GM13977 (cell line): ENCODE measurements at regions not wholly inside any gene's neighbourhood (a gene's known extent, or its start where the extent isn't known, plus 50 kb on each side); places are given as distances from the start of the nearest gene placed in this dataset.

Experiments
- DNase-seq: peaks from one replicate; pipeline ENCODE4 v3.0.0; 2012; ENCODE audit warnings: low spot score
- in situ Hi-C: fragments of 300-500 bp; cut with MboI; formaldehyde crosslinking; loops from one replicate; pipeline ENCODE4 v1.12.0; 2022; ENCODE audit warnings: low sequenced_read_pairs, low pct_unique_long_range_greater_than_20kb, mixed read lengths, inconsistent platforms; ENCODE audit not compliant: unreplicated experiment
- TF ChIP-seq, protein P1 (sequence below): IDR thresholded peaks from 2 replicates; pipeline ENCODE4 v1.5.1; 2012; ENCODE audit warnings: mild to moderate bottlenecking, control low read depth; ENCODE audit not compliant: insufficient read depth; ENCODE audit errors: extremely low read depth, missing control alignments

DNA sequence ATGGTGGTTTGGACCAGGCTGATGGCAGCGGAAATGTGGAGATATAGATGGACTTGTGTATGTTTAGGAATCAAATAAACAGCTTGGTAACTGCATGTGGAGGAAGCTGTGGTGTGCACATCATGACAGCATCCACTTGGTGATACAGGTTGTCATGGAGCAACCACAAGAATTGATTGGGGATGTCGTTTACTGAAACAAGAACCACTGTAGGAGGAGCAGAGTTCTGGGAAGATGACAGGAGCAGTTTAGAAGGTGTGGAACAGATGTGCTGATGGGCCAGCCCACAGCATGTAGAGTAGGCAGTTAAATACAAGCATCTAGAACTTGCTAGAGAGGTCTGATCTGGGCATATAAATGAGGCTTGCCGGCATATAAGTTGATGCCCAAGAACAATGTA is 152.4 kb upstream of the SERPINE2 start:
- in situ Hi-C loops = no loop called here
- TF ChIP-seq, protein P1, sequence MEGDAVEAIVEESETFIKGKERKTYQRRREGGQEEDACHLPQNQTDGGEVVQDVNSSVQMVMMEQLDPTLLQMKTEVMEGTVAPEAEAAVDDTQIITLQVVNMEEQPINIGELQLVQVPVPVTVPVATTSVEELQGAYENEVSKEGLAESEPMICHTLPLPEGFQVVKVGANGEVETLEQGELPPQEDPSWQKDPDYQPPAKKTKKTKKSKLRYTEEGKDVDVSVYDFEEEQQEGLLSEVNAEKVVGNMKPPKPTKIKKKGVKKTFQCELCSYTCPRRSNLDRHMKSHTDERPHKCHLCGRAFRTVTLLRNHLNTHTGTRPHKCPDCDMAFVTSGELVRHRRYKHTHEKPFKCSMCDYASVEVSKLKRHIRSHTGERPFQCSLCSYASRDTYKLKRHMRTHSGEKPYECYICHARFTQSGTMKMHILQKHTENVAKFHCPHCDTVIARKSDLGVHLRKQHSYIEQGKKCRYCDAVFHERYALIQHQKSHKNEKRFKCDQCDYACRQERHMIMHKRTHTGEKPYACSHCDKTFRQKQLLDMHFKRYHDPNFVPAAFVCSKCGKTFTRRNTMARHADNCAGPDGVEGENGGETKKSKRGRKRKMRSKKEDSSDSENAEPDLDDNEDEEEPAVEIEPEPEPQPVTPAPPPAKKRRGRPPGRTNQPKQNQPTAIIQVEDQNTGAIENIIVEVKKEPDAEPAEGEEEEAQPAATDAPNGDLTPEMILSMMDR = no peak
- no peak for DNase-seq

- TF ChIP-seq, protein P1 = no peak
- in situ Hi-C loops = no loop called here
- DNase-seq = no peak
Measured at GRCh38 chr2:224190936-224191270, 151.8 kb upstream of the SERPINE2 start.

DNA sequence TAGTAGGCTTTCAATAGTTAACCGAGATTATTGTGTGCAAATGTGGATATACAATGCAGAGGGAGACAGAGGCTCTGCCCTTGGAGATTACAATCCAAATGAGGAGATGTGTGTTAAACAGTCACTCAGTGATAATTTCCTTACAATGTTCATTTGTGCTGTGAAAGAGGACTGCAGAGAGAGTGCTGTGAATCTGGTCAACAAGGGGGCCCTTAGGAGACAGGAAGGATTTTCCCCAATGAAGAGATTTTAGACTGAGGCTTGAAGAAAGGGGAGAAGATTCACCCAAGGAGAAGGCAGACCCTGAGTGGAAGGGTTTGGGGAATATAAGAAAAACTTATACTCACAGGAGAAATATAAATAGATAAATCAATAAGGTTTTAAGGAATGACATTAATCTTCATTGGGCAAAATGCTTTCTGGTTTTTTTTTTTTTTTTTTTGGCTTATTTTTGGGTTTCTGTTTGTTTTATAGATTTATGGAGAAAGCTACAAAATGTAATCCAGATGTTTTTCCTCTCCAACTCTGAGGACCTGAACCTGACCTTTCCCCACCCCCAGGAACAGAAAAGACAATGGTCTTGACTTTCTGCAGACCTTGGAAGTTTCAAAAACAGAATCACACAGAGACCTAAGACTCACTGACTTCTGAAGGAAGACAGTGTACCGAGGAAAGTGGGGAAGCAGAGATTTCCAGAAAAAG is 151.3 kb upstream of the SERPINE2 start:
- TF ChIP-seq, protein P1 = no peak
- in situ Hi-C loops = no loop called here
- no peak for DNase-seq

- TF ChIP-seq, protein P1 = no peak
- no peak for DNase-seq
- in situ Hi-C loops = no loop called here
Measured at GRCh38 chr2:224187220-224187619, 148.1 kb upstream of the SERPINE2 start.

- TF ChIP-seq, protein P1 = no peak
- no peak for DNase-seq
- in situ Hi-C loops = no loop called here
Measured at GRCh38 chr2:224185023-224185601, 146.0 kb upstream of the SERPINE2 start.

- in situ Hi-C loops = no loop called here
- no peak for DNase-seq
- TF ChIP-seq, protein P1 = no peak
Measured at GRCh38 chr2:224183086-224183485, 144.0 kb upstream of the SERPINE2 start.
